IMR-90 (cell line): ENCODE measurements at regions not wholly inside any gene's neighbourhood (a gene's known extent, or its start where the extent isn't known, plus 50 kb on each side); places are given as distances from the start of the nearest gene placed in this dataset.

Experiments
- CHD1 ChIP-seq: IDR thresholded peaks from 2 replicates; pipeline ENCODE4 v1.6.1; 2012; ENCODE audit warnings: low read depth, low read length, improper control_type of control experiment
- CTCF ChIP-seq: conservative IDR thresholded peaks from 2 replicates; pipeline ENCODE4 v1.5.1; 2012; ENCODE audit warnings: mild to moderate bottlenecking, low read depth, low read length, improper control_type of control experiment
- MAFK ChIP-seq: IDR thresholded peaks from 2 replicates; pipeline ENCODE4 v1.6.1; 2012; ENCODE audit warnings: low read depth, low read length, improper control_type of control experiment
- MAZ ChIP-seq: IDR thresholded peaks from 2 replicates; pipeline ENCODE4 v1.6.1; 2012; ENCODE audit warnings: low read depth, mild to moderate bottlenecking, low read length, improper control_type of control experiment, moderate library complexity, borderline replicate concordance
- MXI1 ChIP-seq: IDR thresholded peaks from 2 replicates; pipeline ENCODE4 v1.6.1; 2012; ENCODE audit warnings: low read depth, mild to moderate bottlenecking, low read length, moderate library complexity, borderline replicate concordance
- NFE2L2 ChIP-seq: fragments of 150-350 bp; IDR thresholded peaks from 2 replicates; pipeline ENCODE4 v1.6.1; 2016; ENCODE audit warnings: low read depth, mild to moderate bottlenecking, low read length
- POLR2A ChIP-seq: IDR thresholded peaks from 2 replicates; pipeline ENCODE4 v1.6.1; 2012; ENCODE audit warnings: mild to moderate bottlenecking, low read depth, low read length
- RAD21 ChIP-seq: IDR thresholded peaks from 2 replicates; pipeline ENCODE4 v1.6.1; 2012; ENCODE audit warnings: low read length, improper control_type of control experiment
- RFX5 ChIP-seq: IDR thresholded peaks from 2 replicates; pipeline ENCODE4 v1.8.0; 2012; ENCODE audit warnings: low read depth, mild to moderate bottlenecking, low read length, moderate library complexity
- SMC3 ChIP-seq: fragments of 150-350 bp; IDR thresholded peaks from 2 replicates; pipeline ENCODE4 v1.6.1; 2016; ENCODE audit warnings: low read depth, mild to moderate bottlenecking, antibody characterized with exemption, low read length, moderate library complexity
- USF2 ChIP-seq: fragments of 150-350 bp; IDR thresholded peaks from 2 replicates; pipeline ENCODE4 v1.6.1; 2017; ENCODE audit warnings: mild to moderate bottlenecking, antibody characterized with exemption, low read length, low read depth

DNA sequence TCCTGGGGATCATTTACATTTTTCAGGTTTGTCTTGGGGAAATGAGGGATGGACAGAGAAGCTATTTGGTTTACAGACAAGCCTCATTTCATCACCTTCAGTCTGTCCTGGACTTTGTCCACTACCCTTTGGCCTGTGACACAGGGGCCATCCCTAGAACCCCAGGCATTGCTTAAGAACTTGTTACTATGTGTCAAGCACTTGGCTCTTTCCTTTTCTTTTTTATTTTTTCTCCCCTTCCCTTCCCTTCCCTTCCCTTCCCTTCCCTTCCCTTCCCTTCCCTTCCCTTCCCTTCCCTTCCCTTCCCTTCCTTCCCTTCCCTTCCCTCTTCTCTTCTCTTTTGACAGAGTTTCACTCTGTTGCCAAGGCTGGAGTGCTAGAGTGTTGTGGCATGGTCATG is 253.1 kb downstream of the OLFM4 start:
- no peak for TF ChIP-seq CTCF
- no peak for TF ChIP-seq MAFK
- no peak for TF ChIP-seq POLR2A
- no peak for TF ChIP-seq MXI1
- TF ChIP-seq RAD21: no peak
- no peak for TF ChIP-seq RFX5
- TF ChIP-seq SMC3: no peak
- TF ChIP-seq USF2: no peak
- no peak for TF ChIP-seq CHD1
- no peak for TF ChIP-seq MAZ
- no peak for TF ChIP-seq NFE2L2
